Right kidney (tissue), 1 donor: ENCODE measurements at regions not wholly inside any gene's neighbourhood (a gene's known extent, or its start where the extent isn't known, plus 50 kb on each side); places are given as distances from the start of the nearest gene placed in this dataset.
A peak's percentile ranks its signal among the peaks of the same experiment; 100 is the strongest.

Source experiments
- DNase-seq: peaks from one replicate; pipeline ENCODE4 v3.0.0-alpha.2; 2016

GRCh38 chr6:113381959-113382358 is 475.2 kb upstream of the MARCKS start:
- no peak for DNase-seq

- no peak for DNase-seq
Observed at GRCh38 chr6:113383701-113384100, 473.4 kb upstream of the MARCKS start.

- DNase-seq = no peak
Observed at GRCh38 chr6:113385020-113385431, 472.1 kb upstream of the MARCKS start.

GRCh38 chr6:113388996-113389395 is 468.1 kb upstream of the MARCKS start:
- no peak for DNase-seq

GRCh38 chr6:113392551-113393055 is 464.5 kb upstream of the MARCKS start:
- DNase-seq = no peak

- DNase-seq = no peak
Observed at GRCh38 chr6:113394216-113394615, 462.9 kb upstream of the MARCKS start.

- no peak for DNase-seq
Observed at GRCh38 chr6:113394729-113395128, 462.4 kb upstream of the MARCKS start.

GRCh38 chr6:113396730-113397129 is 460.4 kb upstream of the MARCKS start:
- no peak for DNase-seq

- no peak for DNase-seq
Observed at GRCh38 chr6:113397236-113397635, 459.9 kb upstream of the MARCKS start.

GRCh38 chr6:113401231-113401630 is 455.9 kb upstream of the MARCKS start:
- DNase-seq = no peak

GRCh38 chr6:113402544-113402943 is 454.6 kb upstream of the MARCKS start:
- no peak for DNase-seq

GRCh38 chr6:113403966-113404595 is 453.1 kb upstream of the MARCKS start:
- DNase-seq = peak; percentile 22

- no peak for DNase-seq
Observed at GRCh38 chr6:113405326-113406047, 451.7 kb upstream of the MARCKS start.

- DNase-seq = no peak
Observed at GRCh38 chr6:113406048-113406695, 451.0 kb upstream of the MARCKS start.

- DNase-seq = no peak
Observed at GRCh38 chr6:113411011-113411410, 446.1 kb upstream of the MARCKS start.

GRCh38 chr6:113412589-113413357 is 444.4 kb upstream of the MARCKS start:
- no peak for DNase-seq

- no peak for DNase-seq
Observed at GRCh38 chr6:113414511-113414910, 442.6 kb upstream of the MARCKS start.

GRCh38 chr6:113416170-113416569 is 441.0 kb upstream of the MARCKS start:
- no peak for DNase-seq

GRCh38 chr6:113420290-113420689 is 436.9 kb upstream of the MARCKS start:
- no peak for DNase-seq

- no peak for DNase-seq
Observed at GRCh38 chr6:113421997-113422396, 435.1 kb upstream of the MARCKS start.

GRCh38 chr6:113423956-113424355 is 433.2 kb upstream of the MARCKS start:
- DNase-seq = no peak

- DNase-seq = no peak
Observed at GRCh38 chr6:113425977-113426660, 431.0 kb upstream of the MARCKS start.
